ENCODE measurements at regions not wholly inside any gene's neighbourhood (a gene's known extent, or its start where the extent isn't known, plus 50 kb on each side); places are given as distances from the start of the nearest gene placed in this dataset.

GRCh38 chr3:103829723-103830326, 1395.0 kb downstream of the ZPLD1 start:
- TF ChIP-seq CTCF (IDR thresholded peaks at IDR 0.05) (no peak), POLR2A (IDR thresholded peaks at IDR 0.05) (no peak)
